Uterus (tissue), 2 donors: ENCODE measurements at regions not wholly inside any gene's neighbourhood (a gene's known extent, or its start where the extent isn't known, plus 50 kb on each side); places are given as distances from the start of the nearest gene placed in this dataset.

Experiments
- CTCF ChIP-seq, 4 experiments: fragments of 200-600 bp in 2 of 4; fragments of 450-650 bp in 2 of 4; sonication (generic) in 2 of 4; IDR thresholded peaks; one replicate each; pipeline ENCODE4 v1.5.1; 2016 to 2019; ENCODE audit warnings: antibody characterized with exemption in 4 of 4, mild to moderate bottlenecking in 2 of 4, moderate library complexity in 1 of 4
- POLR2A ChIP-seq, 2 donors: fragments of 450-650 bp; IDR thresholded peaks; one replicate each; pipeline ENCODE4 v1.6.1; 2016; ENCODE audit warnings: antibody characterized with exemption in 2 of 2, mild to moderate bottlenecking in 1 of 2, moderate library complexity in 1 of 2

DNA sequence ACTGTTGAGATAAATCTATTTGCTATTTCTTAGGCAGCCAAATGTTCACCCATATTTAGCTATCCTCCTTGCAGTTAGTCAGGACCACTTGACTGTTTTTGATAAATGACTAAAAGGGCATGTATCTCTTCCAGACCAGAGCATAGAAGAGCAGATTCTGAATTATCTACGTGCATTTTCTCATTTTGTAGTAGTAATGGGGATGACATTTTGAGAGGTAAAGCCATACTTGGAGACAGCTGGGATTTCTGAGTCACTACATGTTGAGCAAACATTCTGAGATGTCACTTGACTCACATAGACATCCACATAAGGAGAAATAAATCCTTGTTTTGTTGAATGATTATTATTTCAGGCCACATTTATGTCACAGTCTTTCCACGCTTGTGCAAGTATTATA, 297.6 kb downstream of the CDH10 start:
- TF ChIP-seq CTCF (IDR thresholded peaks at IDR 0.05) (no peak), POLR2A (IDR thresholded peaks at IDR 0.05) (no peak)
